ENCODE measurements at regions not wholly inside any gene's neighbourhood (a gene's known extent, or its start where the extent isn't known, plus 50 kb on each side); places are given as distances from the start of the nearest gene placed in this dataset.

DNA sequence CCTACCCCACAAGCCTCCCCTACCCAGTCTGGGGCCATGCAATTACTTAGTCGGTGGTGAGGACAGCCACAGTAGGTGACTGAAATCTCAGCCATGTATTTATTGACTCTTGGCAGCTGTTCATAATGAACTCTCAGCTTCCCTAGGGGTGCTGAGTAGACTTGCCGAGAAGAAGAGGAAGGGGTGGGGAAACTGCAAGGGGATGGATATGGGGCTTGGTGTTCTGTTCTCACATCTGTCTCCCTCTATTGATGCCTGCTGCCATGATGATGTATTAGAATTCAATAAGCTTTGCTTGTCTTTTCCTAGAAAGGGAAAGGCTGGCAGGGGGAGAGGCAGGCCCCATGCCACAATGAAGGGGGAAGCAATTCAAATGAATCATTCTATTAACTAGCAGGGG is 112.9 kb downstream of the GP2 start:
- Histone ChIP-seq H4K20me1 (ENCODE audit: insufficient read depth, poor library complexity, severe bottlenecking) (no peaks in the 10 kb centered on the region), H3K27ac (no peak overlapping the region), H3K79me2 (no peaks in the 10 kb centered on the region), H2AFZ (no peak overlapping the region), H3K36me3 (replicated peaks; ENCODE audit: insufficient read depth, low read depth) (no peaks in the 10 kb centered on the region), H3K9me3 (ENCODE audit: low read depth) (no peaks in the 10 kb centered on the region), H3K4me3 (no peak overlapping the region), H3K4me2 (no peak overlapping the region), H3K9me2 (replicated peaks; ENCODE audit: insufficient read depth) (no peaks in the 10 kb centered on the region), H3K4me1 (ENCODE audit: insufficient read depth) (no peaks in the 10 kb centered on the region), H3K27me3 (peaks cover 6% of the 10 kb centered on the region)
- no peak for DNase-seq (ENCODE audit: low spot score)
- TF ChIP-seq CTCF (IDR thresholded peaks at IDR 0.05; ENCODE audit: poor library complexity) (no peak), EZH2 (IDR thresholded peaks at IDR 0.05; ENCODE audit: borderline replicate concordance) (no peak), EZH2phosphoT487 (IDR thresholded peaks at IDR 0.05; ENCODE audit: low read depth, severe bottlenecking, unreplicated experiment) (no peak)
- WGBS (ENCODE audit: low lambda C conversion rate, missing lambda C conversion rate) = 61% methylated on average over 2 of the region's 2 CpGs

- WGBS (ENCODE audit: low lambda C conversion rate, missing lambda C conversion rate) = 81% methylated on average over 6 of the region's 6 CpGs
These were observed 124.0 kb downstream of the GP2 start for GRCh38 chr16:20203272-20203671.

DNA sequence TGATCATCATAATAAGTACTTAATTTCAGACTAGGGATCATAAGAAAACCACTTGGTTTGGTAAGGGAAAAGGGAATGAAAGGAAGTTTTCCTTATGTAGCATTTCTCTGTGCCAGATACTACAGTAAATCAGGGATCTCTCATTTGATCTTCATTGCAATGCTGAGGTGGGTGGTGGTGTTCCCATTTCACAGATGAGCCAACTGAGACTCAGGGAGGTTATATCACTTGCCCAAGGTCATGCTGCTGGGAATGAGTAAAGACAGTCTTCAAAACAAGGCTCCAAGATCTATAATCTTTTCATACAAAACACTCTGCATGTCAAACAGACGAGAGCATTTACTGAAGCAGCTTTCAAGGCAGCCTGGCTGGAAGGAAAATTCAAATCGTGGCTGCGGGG is 124.6 kb downstream of the GP2 start:
- Histone ChIP-seq H3K36me3 (replicated peaks; ENCODE audit: insufficient read depth, low read depth) (no peaks in the 10 kb centered on the region), H3K79me2 (no peaks in the 10 kb centered on the region), H3K4me3 (no peak overlapping the region), H3K4me1 (ENCODE audit: insufficient read depth) (no peaks in the 10 kb centered on the region), H3K9me2 (replicated peaks; ENCODE audit: insufficient read depth) (no peaks in the 10 kb centered on the region), H4K20me1 (ENCODE audit: insufficient read depth, poor library complexity, severe bottlenecking) (no peaks in the 10 kb centered on the region), H3K9me3 (ENCODE audit: low read depth) (no peaks in the 10 kb centered on the region), H2AFZ (no peak overlapping the region), H3K27ac (no peak overlapping the region), H3K27me3 (peaks cover 4% of the 10 kb centered on the region), H3K4me2 (no peak overlapping the region)
- TF ChIP-seq EZH2 (IDR thresholded peaks at IDR 0.05; ENCODE audit: borderline replicate concordance) (no peak), EZH2phosphoT487 (IDR thresholded peaks at IDR 0.05; ENCODE audit: low read depth, severe bottlenecking, unreplicated experiment) (no peak), CTCF (IDR thresholded peaks at IDR 0.05; ENCODE audit: poor library complexity) (no peak)
- no peak for DNase-seq (ENCODE audit: low spot score)
- WGBS (ENCODE audit: low lambda C conversion rate, missing lambda C conversion rate) = 73% methylated on average over 3 of the region's 3 CpGs

More at GRCh38 chr16:20203272-20203671, 124.0 kb downstream of the GP2 start:
- H3K4me2 ChIP-seq = no peak overlapping the region
- no peaks in the 10 kb centered on the region for H3K4me1 ChIP-seq (ENCODE audit: insufficient read depth)
- TF ChIP-seq EZH2phosphoT487 (IDR thresholded peaks at IDR 0.05; ENCODE audit: low read depth, severe bottlenecking, unreplicated experiment) (no peak), EZH2 (IDR thresholded peaks at IDR 0.05; ENCODE audit: borderline replicate concordance) (no peak), CTCF (IDR thresholded peaks at IDR 0.05; ENCODE audit: poor library complexity) (no peak)
- no peaks in the 10 kb centered on the region for H3K9me3 ChIP-seq (ENCODE audit: low read depth)
- H3K27ac ChIP-seq = no peak overlapping the region
- peaks cover 4% of the 10 kb centered on the region for H3K27me3 ChIP-seq
- H3K9me2 ChIP-seq (replicated peaks; ENCODE audit: insufficient read depth) = no peaks in the 10 kb centered on the region
- H3K36me3 ChIP-seq (replicated peaks; ENCODE audit: insufficient read depth, low read depth) = no peaks in the 10 kb centered on the region
- no peaks in the 10 kb centered on the region for H4K20me1 ChIP-seq (ENCODE audit: insufficient read depth, poor library complexity, severe bottlenecking)
- no peak for DNase-seq (ENCODE audit: low spot score)
- no peaks in the 10 kb centered on the region for H3K79me2 ChIP-seq
- H2AFZ ChIP-seq = no peak overlapping the region
- no peak overlapping the region for H3K4me3 ChIP-seq

GRCh38 chr16:20192801-20193200 is 119.1 kb upstream of the GPR139 start:
- Histone ChIP-seq H4K20me1 (ENCODE audit: insufficient read depth, poor library complexity, severe bottlenecking) (no peaks in the 10 kb centered on the region), H3K27me3 (no peaks in the 10 kb centered on the region), H3K9me2 (replicated peaks; ENCODE audit: insufficient read depth) (no peaks in the 10 kb centered on the region), H3K4me2 (no peak overlapping the region), H3K27ac (no peak overlapping the region), H2AFZ (no peak overlapping the region), H3K36me3 (replicated peaks; ENCODE audit: insufficient read depth, low read depth) (no peaks in the 10 kb centered on the region), H3K9me3 (ENCODE audit: low read depth) (no peaks in the 10 kb centered on the region), H3K79me2 (no peaks in the 10 kb centered on the region), H3K4me1 (ENCODE audit: insufficient read depth) (no peaks in the 10 kb centered on the region), H3K4me3 (no peak overlapping the region)
- TF ChIP-seq EZH2phosphoT487 (IDR thresholded peaks at IDR 0.05; ENCODE audit: low read depth, severe bottlenecking, unreplicated experiment) (no peak), EZH2 (IDR thresholded peaks at IDR 0.05; ENCODE audit: borderline replicate concordance) (no peak), CTCF (IDR thresholded peaks at IDR 0.05; ENCODE audit: poor library complexity) (no peak)
- 50% methylated on average over 1 of the region's 1 CpG for WGBS (ENCODE audit: low lambda C conversion rate, missing lambda C conversion rate)
- no peak for DNase-seq (ENCODE audit: low spot score)

Measured in hepatocyte (in vitro differentiated cells).